ENCODE measurements at regions not wholly inside any gene's neighbourhood (a gene's known extent, or its start where the extent isn't known, plus 50 kb on each side); places are given as distances from the start of the nearest gene placed in this dataset.

- FAIRE-seq (no peak), DNase-seq (ENCODE audit: low read depth) (no peak)
- Histone ChIP-seq H3K27ac (ENCODE audit: low read depth, low read length) (no peak overlapping the region), H3K4me2 (ENCODE audit: low read length) (no peak overlapping the region), H3K79me2 (ENCODE audit: insufficient read depth, low read length) (no peaks in the 10 kb centered on the region), H2AFZ (ENCODE audit: low read depth, low read length) (no peak overlapping the region), H4K20me1 (ENCODE audit: insufficient read depth, low read length) (no peaks in the 10 kb centered on the region), H3K4me1 (ENCODE audit: insufficient read depth, low read length) (no peaks in the 10 kb centered on the region), H3K9me3 (ENCODE audit: insufficient read depth, low read depth, low read length) (no peaks in the 10 kb centered on the region), H3K9ac (ENCODE audit: low read length) (no peak overlapping the region), H3K27me3 (ENCODE audit: insufficient read depth, low read length) (no peaks in the 10 kb centered on the region), H3K36me3 (ENCODE audit: insufficient read depth, low read length) (no peaks in the 10 kb centered on the region), H3K4me3 (ENCODE audit: insufficient read depth, low read depth, low read length) (no peak overlapping the region)
- H3K27me3 Mint-ChIP-seq (ENCODE audit: low read depth, unreplicated experiment) = no peaks in the 10 kb centered on the region
- no peaks in the 10 kb centered on the region for H3K4me1 Mint-ChIP-seq (ENCODE audit: low read depth, unreplicated experiment)
- no peak overlapping the region for H3K4me3 Mint-ChIP-seq (ENCODE audit: unreplicated experiment)
- TF ChIP-seq EZH2 (IDR thresholded peaks at IDR 0.05; ENCODE audit: insufficient read depth, low read length) = no peak
- no peak for TF ChIP-seq CTCF (IDR thresholded peaks at IDR 0.05; ENCODE audit: insufficient read depth, low read depth, low read length)
- H3K36me3 Mint-ChIP-seq (ENCODE audit: low read depth, unreplicated experiment) = no peaks in the 10 kb centered on the region
- H3K27ac Mint-ChIP-seq (ENCODE audit: unreplicated experiment) = no peak overlapping the region
- H3K9me3 Mint-ChIP-seq (ENCODE audit: unreplicated experiment) = no peaks in the 10 kb centered on the region
Observed at GRCh38 chr6:153442096-153442495, 311.0 kb upstream of the RGS17 start.

GRCh38 chr6:153437193-153437592, 306.1 kb upstream of the RGS17 start:
- H3K4me2 ChIP-seq (ENCODE audit: low read length) = no peak overlapping the region
- no peaks in the 10 kb centered on the region for H3K27me3 ChIP-seq (ENCODE audit: insufficient read depth, low read length)
- H3K4me3 Mint-ChIP-seq (ENCODE audit: unreplicated experiment) = no peak overlapping the region
- H3K4me1 ChIP-seq (ENCODE audit: insufficient read depth, low read length) = no peaks in the 10 kb centered on the region
- no peak for FAIRE-seq
- no peak overlapping the region for H3K9ac ChIP-seq (ENCODE audit: low read length)
- DNase-seq (ENCODE audit: low read depth) = no peak
- H4K20me1 ChIP-seq (ENCODE audit: insufficient read depth, low read length) = no peaks in the 10 kb centered on the region
- H3K36me3 Mint-ChIP-seq (ENCODE audit: low read depth, unreplicated experiment) = no peaks in the 10 kb centered on the region
- H3K27ac Mint-ChIP-seq (ENCODE audit: unreplicated experiment) = no peak overlapping the region
- no peaks in the 10 kb centered on the region for H3K79me2 ChIP-seq (ENCODE audit: insufficient read depth, low read length)
- no peak overlapping the region for H3K4me3 ChIP-seq (ENCODE audit: insufficient read depth, low read depth, low read length)
- TF ChIP-seq CTCF (IDR thresholded peaks at IDR 0.05; ENCODE audit: insufficient read depth, low read depth, low read length) = no peak
- no peak for TF ChIP-seq EZH2 (IDR thresholded peaks at IDR 0.05; ENCODE audit: insufficient read depth, low read length)
- H3K36me3 ChIP-seq (ENCODE audit: insufficient read depth, low read length) = no peaks in the 10 kb centered on the region
- no peaks in the 10 kb centered on the region for H3K27me3 Mint-ChIP-seq (ENCODE audit: low read depth, unreplicated experiment)
- no peaks in the 10 kb centered on the region for H3K9me3 Mint-ChIP-seq (ENCODE audit: unreplicated experiment)
- no peaks in the 10 kb centered on the region for H3K9me3 ChIP-seq (ENCODE audit: insufficient read depth, low read depth, low read length)
- no peak overlapping the region for H3K27ac ChIP-seq (ENCODE audit: low read depth, low read length)
- H3K4me1 Mint-ChIP-seq (ENCODE audit: low read depth, unreplicated experiment) = no peaks in the 10 kb centered on the region
- no peak overlapping the region for H2AFZ ChIP-seq (ENCODE audit: low read depth, low read length)

GRCh38 chr6:153436351-153436750, 305.3 kb upstream of the RGS17 start:
- Histone ChIP-seq H3K79me2 (ENCODE audit: insufficient read depth, low read length) (no peaks in the 10 kb centered on the region), H3K27ac (ENCODE audit: low read depth, low read length) (no peak overlapping the region), H4K20me1 (ENCODE audit: insufficient read depth, low read length) (no peaks in the 10 kb centered on the region), H3K9me3 (ENCODE audit: insufficient read depth, low read depth, low read length) (no peaks in the 10 kb centered on the region), H3K27me3 (ENCODE audit: insufficient read depth, low read length) (no peaks in the 10 kb centered on the region), H3K4me1 (ENCODE audit: insufficient read depth, low read length) (no peaks in the 10 kb centered on the region), H3K4me2 (ENCODE audit: low read length) (no peak overlapping the region), H3K4me3 (ENCODE audit: insufficient read depth, low read depth, low read length) (no peak overlapping the region), H3K9ac (ENCODE audit: low read length) (no peak overlapping the region), H3K36me3 (ENCODE audit: insufficient read depth, low read length) (no peaks in the 10 kb centered on the region), H2AFZ (ENCODE audit: low read depth, low read length) (no peak overlapping the region)
- no peaks in the 10 kb centered on the region for H3K9me3 Mint-ChIP-seq (ENCODE audit: unreplicated experiment)
- no peaks in the 10 kb centered on the region for H3K4me1 Mint-ChIP-seq (ENCODE audit: low read depth, unreplicated experiment)
- no peaks in the 10 kb centered on the region for H3K27me3 Mint-ChIP-seq (ENCODE audit: low read depth, unreplicated experiment)
- TF ChIP-seq EZH2 (IDR thresholded peaks at IDR 0.05; ENCODE audit: insufficient read depth, low read length) (no peak), CTCF (IDR thresholded peaks at IDR 0.05; ENCODE audit: insufficient read depth, low read depth, low read length) (no peak)
- FAIRE-seq (no peak), DNase-seq (ENCODE audit: low read depth) (no peak)
- no peak overlapping the region for H3K4me3 Mint-ChIP-seq (ENCODE audit: unreplicated experiment)
- H3K36me3 Mint-ChIP-seq (ENCODE audit: low read depth, unreplicated experiment) = no peaks in the 10 kb centered on the region
- H3K27ac Mint-ChIP-seq (ENCODE audit: unreplicated experiment) = no peak overlapping the region
